Upper lobe of left lung (tissue), 4 donors: ENCODE measurements at regions not wholly inside any gene's neighbourhood (a gene's known extent, or its start where the extent isn't known, plus 50 kb on each side); places are given as distances from the start of the nearest gene placed in this dataset.

Source experiments
- EP300 ChIP-seq, 4 donors: sonication (generic); formaldehyde crosslinking; IDR thresholded peaks; one replicate each; pipeline ENCODE4 v1.5.1; 2017; ENCODE audit warnings: antibody characterized with exemption in 4 of 4, control low read depth in 2 of 4
- POLR2A ChIP-seq, 4 donors: fragments of 450-650 bp; IDR thresholded peaks; one replicate each; pipeline ENCODE4 v1.5.1; 2016 to 2017; ENCODE audit warnings: antibody characterized with exemption in 4 of 4, mild to moderate bottlenecking in 2 of 4
- POLR2AphosphoS5 ChIP-seq, 2 donors: sonication (generic); formaldehyde crosslinking; IDR thresholded peaks; one replicate each; pipeline ENCODE4 v1.5.1; 2017; ENCODE audit warnings: antibody characterized with exemption in 2 of 2
- TF ChIP-seq, protein P1 (sequence below), 6 experiments: fragments of 450-650 bp in 4 of 6; fragments of 200-600 bp in 2 of 6; sonication (generic) in 2 of 6; IDR thresholded peaks; one replicate each; pipeline ENCODE4 v1.5.1; 2016 to 2019; ENCODE audit warnings: antibody characterized with exemption in 6 of 6

DNA sequence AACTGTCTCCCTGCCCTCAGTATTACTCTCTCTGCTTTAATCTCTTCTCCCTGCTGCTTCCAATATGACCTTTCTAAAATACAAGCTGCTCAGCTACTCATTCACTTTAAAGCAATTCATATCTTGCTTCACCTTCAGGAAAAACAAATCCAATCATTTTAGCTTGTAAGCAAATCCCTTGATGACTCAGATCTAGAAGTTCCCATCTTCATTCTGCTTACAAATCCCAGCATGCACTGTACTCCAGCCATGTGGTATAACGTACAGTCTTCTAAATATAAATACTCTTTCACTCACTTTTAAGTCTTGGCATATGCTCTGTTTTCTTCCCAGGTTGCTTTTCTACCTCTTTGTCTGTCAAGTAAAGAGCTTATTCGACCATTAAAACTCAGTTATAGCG, 1009.1 kb upstream of the SEMA6D start:
- TF ChIP-seq, protein P1, sequence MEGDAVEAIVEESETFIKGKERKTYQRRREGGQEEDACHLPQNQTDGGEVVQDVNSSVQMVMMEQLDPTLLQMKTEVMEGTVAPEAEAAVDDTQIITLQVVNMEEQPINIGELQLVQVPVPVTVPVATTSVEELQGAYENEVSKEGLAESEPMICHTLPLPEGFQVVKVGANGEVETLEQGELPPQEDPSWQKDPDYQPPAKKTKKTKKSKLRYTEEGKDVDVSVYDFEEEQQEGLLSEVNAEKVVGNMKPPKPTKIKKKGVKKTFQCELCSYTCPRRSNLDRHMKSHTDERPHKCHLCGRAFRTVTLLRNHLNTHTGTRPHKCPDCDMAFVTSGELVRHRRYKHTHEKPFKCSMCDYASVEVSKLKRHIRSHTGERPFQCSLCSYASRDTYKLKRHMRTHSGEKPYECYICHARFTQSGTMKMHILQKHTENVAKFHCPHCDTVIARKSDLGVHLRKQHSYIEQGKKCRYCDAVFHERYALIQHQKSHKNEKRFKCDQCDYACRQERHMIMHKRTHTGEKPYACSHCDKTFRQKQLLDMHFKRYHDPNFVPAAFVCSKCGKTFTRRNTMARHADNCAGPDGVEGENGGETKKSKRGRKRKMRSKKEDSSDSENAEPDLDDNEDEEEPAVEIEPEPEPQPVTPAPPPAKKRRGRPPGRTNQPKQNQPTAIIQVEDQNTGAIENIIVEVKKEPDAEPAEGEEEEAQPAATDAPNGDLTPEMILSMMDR (IDR thresholded peaks at IDR 0.05): no peak
- no peak for TF ChIP-seq POLR2A (IDR thresholded peaks at IDR 0.05)
- TF ChIP-seq POLR2AphosphoS5 (IDR thresholded peaks at IDR 0.05): no peak
- TF ChIP-seq EP300 (IDR thresholded peaks at IDR 0.05): no peak
